AG10803 (cell line): ENCODE measurements at regions not wholly inside any gene's neighbourhood (a gene's known extent, or its start where the extent isn't known, plus 50 kb on each side); places are given as distances from the start of the nearest gene placed in this dataset.

Experiments used
- DNase-seq: peaks from one replicate; pipeline ENCODE4 v3.0.0; 2010; ENCODE audit warnings: low read depth
- H3K4me3 ChIP-seq: 2 replicates; pipeline ENCODE4 v1.5.1; 2011; ENCODE audit warnings: mild to moderate bottlenecking, low read length, control low read depth
- CTCF ChIP-seq: conservative IDR thresholded peaks from 2 replicates; pipeline ENCODE4 v1.5.1; 2011; ENCODE audit warnings: mild to moderate bottlenecking, low read length, control low read depth, inconsistent platforms

- no peak overlapping the region for H3K4me3 ChIP-seq
- DNase-seq = no peak
- no peak for TF ChIP-seq CTCF
Measured at GRCh38 chr15:72953306-72953705, 99.0 kb upstream of the NEO1 start.

GRCh38 chr15:72952151-72952550 is 100.1 kb upstream of the NEO1 start:
- no peak for TF ChIP-seq CTCF
- H3K4me3 ChIP-seq = no peak overlapping the region
- DNase-seq = no peak

GRCh38 chr15:72948662-72949061 is 103.6 kb upstream of the NEO1 start:
- H3K4me3 ChIP-seq = no peak overlapping the region
- no peak for DNase-seq
- TF ChIP-seq CTCF = no peak

- no peak for TF ChIP-seq CTCF
- H3K4me3 ChIP-seq = no peak overlapping the region
- no peak for DNase-seq
Measured at GRCh38 chr15:72947709-72948108, 104.6 kb upstream of the NEO1 start.

GRCh38 chr15:72944565-72944964 is 107.7 kb upstream of the NEO1 start:
- no peak for TF ChIP-seq CTCF
- DNase-seq = no peak
- no peak overlapping the region for H3K4me3 ChIP-seq

GRCh38 chr15:72940229-72940622 is 112.0 kb upstream of the NEO1 start:
- no peak overlapping the region for H3K4me3 ChIP-seq
- TF ChIP-seq CTCF = no peak
- DNase-seq = no peak

- DNase-seq = no peak
- no peak overlapping the region for H3K4me3 ChIP-seq
- no peak for TF ChIP-seq CTCF
Measured at GRCh38 chr15:72939514-72940228, 112.6 kb upstream of the NEO1 start.
